Erythroblast (primary cell): ENCODE measurements at regions not wholly inside any gene's neighbourhood (a gene's known extent, or its start where the extent isn't known, plus 50 kb on each side); places are given as distances from the start of the nearest gene placed in this dataset.

ENCODE experiments used
- GATA1 ChIP-seq: IDR thresholded peaks from 2 replicates; pipeline ENCODE4 v1.6.1; 2011; ENCODE audit warnings: low read depth, mild to moderate bottlenecking, control low read depth, low read length, moderate library complexity
- POLR2A ChIP-seq: IDR thresholded peaks from 2 replicates; pipeline ENCODE4 v1.6.1; 2011; ENCODE audit warnings: mild to moderate bottlenecking, low read length

DNA sequence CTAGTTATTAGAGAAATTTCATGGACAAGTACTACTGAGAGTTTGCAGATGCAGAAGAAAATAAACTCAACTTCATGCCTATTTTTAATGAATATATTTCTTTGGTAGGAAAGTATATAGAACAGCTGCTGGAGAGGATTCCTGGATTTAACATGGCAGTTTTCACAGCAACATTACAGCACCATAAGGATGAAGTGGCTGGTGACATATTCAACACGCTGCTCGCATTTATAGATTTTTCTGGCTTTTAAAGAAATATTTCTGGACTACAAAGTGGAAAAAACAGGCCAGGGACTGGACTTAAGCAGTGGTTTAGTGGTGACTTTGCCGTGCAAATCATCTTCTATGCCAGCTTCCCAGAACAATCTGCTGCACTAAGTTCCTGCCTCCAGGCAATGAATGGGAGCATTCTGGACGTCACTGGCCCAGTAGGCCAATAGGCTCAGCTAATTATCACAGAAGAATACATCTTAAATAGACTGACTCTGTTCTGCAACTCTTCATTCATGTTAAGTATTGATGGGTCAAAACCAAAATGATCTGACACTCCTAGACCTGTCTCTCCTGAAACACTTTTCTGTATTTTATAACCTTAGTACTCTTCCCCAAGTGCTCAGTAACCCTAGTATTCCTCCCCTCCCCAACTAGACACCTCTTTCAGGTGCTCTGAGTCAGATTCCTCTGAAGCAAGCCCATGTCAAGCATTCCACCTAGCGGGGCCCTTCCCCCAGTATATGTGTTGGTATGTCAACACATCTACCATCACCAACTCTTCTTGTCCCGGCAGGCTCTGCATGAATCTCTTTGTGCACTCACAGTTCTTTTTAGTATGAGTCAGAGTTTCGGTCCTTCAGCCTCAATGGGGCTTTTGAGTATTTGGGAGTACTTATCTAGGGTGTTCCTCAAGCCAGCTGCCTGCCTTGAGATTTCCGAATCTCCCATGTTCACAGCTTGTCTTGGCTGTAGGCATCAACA lies 625.5 kb downstream of the CHSY3 start:
- no peak for TF ChIP-seq POLR2A
- no peak for TF ChIP-seq GATA1
